ENCODE measurements at regions not wholly inside any gene's neighbourhood (a gene's known extent, or its start where the extent isn't known, plus 50 kb on each side); places are given as distances from the start of the nearest gene placed in this dataset.

GRCh38 chr4:35491093-35491492, 753.2 kb downstream of the ARAP2 start:
- TF ChIP-seq CTCF (IDR thresholded peaks at IDR 0.05; ENCODE audit: insufficient read depth, low read length, missing control alignments), result no peak
- ChIA-PET CTCF (no interaction called here), POLR2A (no interaction called here)
- no peak for DNase-seq (ENCODE audit: low read depth, low spot score)
- H3K4me3 ChIP-seq (ENCODE audit: low read depth, low read length), result no peak overlapping the region

- CTCF ChIA-PET, result no interaction called here
- H3K4me3 ChIP-seq (ENCODE audit: low read depth, low read length), result no peak overlapping the region
- no peak for TF ChIP-seq CTCF (IDR thresholded peaks at IDR 0.05; ENCODE audit: insufficient read depth, low read length, missing control alignments)
- POLR2A ChIA-PET, result no interaction called here
- no peak for DNase-seq (ENCODE audit: low read depth, low spot score)
Measured at GRCh38 chr4:35493977-35494376, 750.3 kb downstream of the ARAP2 start.

- H3K4me3 ChIP-seq (ENCODE audit: low read depth, low read length), result no peak overlapping the region
- ChIA-PET CTCF (no interaction called here), POLR2A (no interaction called here)
- DNase-seq (ENCODE audit: low read depth, low spot score), result no peak
- TF ChIP-seq CTCF (IDR thresholded peaks at IDR 0.05; ENCODE audit: insufficient read depth, low read length, missing control alignments), result no peak
Measured at GRCh38 chr4:35494955-35495354, 749.4 kb downstream of the ARAP2 start.

GRCh38 chr4:35500812-35501211, 743.5 kb downstream of the ARAP2 start:
- ChIA-PET CTCF (no interaction called here), POLR2A (no interaction called here)
- H3K4me3 ChIP-seq (ENCODE audit: low read depth, low read length), result no peak overlapping the region
- no peak for DNase-seq (ENCODE audit: low read depth, low spot score)
- TF ChIP-seq CTCF (IDR thresholded peaks at IDR 0.05; ENCODE audit: insufficient read depth, low read length, missing control alignments), result no peak

- no peak for DNase-seq (ENCODE audit: low read depth, low spot score)
- POLR2A ChIA-PET, result no interaction called here
- no peak for TF ChIP-seq CTCF (IDR thresholded peaks at IDR 0.05; ENCODE audit: insufficient read depth, low read length, missing control alignments)
- H3K4me3 ChIP-seq (ENCODE audit: low read depth, low read length), result no peak overlapping the region
- CTCF ChIA-PET, result no interaction called here
Measured at GRCh38 chr4:35503435-35503834, 740.9 kb downstream of the ARAP2 start.

GRCh38 chr4:35506161-35506560, 738.2 kb downstream of the ARAP2 start:
- no peak for TF ChIP-seq CTCF (IDR thresholded peaks at IDR 0.05; ENCODE audit: insufficient read depth, low read length, missing control alignments)
- no peak for DNase-seq (ENCODE audit: low read depth, low spot score)
- H3K4me3 ChIP-seq (ENCODE audit: low read depth, low read length), result no peak overlapping the region
- CTCF ChIA-PET, result no interaction called here
- POLR2A ChIA-PET, result no interaction called here
